VCaP (cell line): ENCODE measurements at regions not wholly inside any gene's neighbourhood (a gene's known extent, or its start where the extent isn't known, plus 50 kb on each side); places are given as distances from the start of the nearest gene placed in this dataset.

Experiments used
- H3K27ac ChIP-seq: fragments of 450-650 bp; 2 replicates; pipeline ENCODE4 v1.5.1; 2017
- CTCF ChIP-seq: fragments of 450-650 bp; conservative IDR thresholded peaks from 2 replicates; pipeline ENCODE4 v1.5.1; 2017; ENCODE audit warnings: mild to moderate bottlenecking, moderate library complexity

GRCh38 chr6:126548300-126548699 lies 208.4 kb downstream of the CENPW start:
- no peak for TF ChIP-seq CTCF
- no peak overlapping the region for H3K27ac ChIP-seq

GRCh38 chr6:126550323-126550722 lies 210.4 kb downstream of the CENPW start:
- peak; percentile 29 for TF ChIP-seq CTCF
- no peak overlapping the region for H3K27ac ChIP-seq

DNA sequence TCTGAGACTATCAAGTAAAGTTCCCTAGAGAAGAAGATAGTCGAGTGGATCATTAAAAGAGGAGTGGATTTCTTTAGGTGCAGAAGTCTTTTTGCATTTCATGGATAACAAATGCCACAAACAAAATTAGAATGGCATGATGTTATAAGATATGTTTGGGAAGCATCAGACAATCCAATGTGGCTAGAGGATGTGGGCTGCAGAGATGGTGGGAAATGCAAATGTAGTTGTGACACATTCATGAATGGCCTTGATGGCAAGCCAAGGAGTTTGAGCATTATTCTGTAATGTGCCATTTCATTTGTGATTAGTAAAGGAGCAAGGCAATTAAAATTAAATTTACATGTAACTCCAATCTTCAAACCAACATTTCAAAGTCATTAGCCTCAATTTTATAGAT lies 211.9 kb downstream of the CENPW start:
- H3K27ac ChIP-seq = no peak overlapping the region
- no peak for TF ChIP-seq CTCF

- no peak overlapping the region for H3K27ac ChIP-seq
- no peak for TF ChIP-seq CTCF
These were observed 213.9 kb downstream of the CENPW start for GRCh38 chr6:126553854-126554253.

DNA sequence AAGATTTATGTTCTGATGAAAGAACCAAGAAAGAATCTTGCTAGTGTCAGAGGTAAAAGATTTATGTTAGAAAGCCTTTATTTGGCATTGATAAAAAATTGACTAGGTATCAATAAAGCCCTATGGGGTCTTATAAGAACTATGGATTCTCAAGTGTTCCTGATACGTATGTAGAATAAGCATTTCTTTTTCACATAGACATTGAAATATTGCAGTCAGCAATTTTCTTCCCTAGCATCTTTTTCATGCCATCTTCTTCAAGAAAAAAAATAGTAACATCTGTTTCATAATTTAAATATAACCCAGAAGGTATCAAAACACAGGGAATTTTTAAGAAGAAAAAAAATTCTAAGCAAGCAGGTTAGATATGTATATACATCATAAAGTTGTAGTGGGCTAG lies 230.6 kb downstream of the CENPW start:
- no peak for TF ChIP-seq CTCF
- no peak overlapping the region for H3K27ac ChIP-seq

GRCh38 chr6:126574301-126574700 lies 234.4 kb downstream of the CENPW start:
- H3K27ac ChIP-seq = no peak overlapping the region
- no peak for TF ChIP-seq CTCF

DNA sequence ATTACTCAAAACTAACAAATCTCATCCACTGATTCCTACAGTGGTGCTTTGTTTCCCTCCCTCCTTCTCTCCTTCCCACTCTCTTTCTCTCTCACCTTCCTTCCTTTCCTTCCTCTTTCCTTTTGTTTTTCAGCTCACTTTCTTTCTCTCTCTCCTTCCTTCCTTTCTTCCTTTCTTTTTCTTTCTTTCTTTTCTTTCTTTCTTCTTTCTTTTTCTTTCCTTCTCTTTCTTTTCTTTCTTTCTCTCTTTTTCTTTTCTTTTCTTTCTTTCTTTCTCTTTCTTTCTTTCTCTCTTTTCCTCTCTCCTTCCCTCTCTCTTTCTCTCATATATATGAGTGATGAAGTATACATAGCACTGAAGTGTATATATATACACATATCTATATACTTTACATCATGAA lies 241.4 kb downstream of the CENPW start:
- TF ChIP-seq CTCF = no peak
- no peak overlapping the region for H3K27ac ChIP-seq
